NCI-H1694 (cell line): ENCODE measurements at regions not wholly inside any gene's neighbourhood (a gene's known extent, or its start where the extent isn't known, plus 50 kb on each side); places are given as distances from the start of the nearest gene placed in this dataset.
"Not testable (repeated sequence)": the region's sequence is repeated elsewhere in the genome, so short reads cannot be mapped to it uniquely, and the experiment has no call there.

Source experiments
- DNase-seq: peaks from one replicate; lab custom pipeline; 2025; lab: John Stamatoyannopoulos, UW

DNA sequence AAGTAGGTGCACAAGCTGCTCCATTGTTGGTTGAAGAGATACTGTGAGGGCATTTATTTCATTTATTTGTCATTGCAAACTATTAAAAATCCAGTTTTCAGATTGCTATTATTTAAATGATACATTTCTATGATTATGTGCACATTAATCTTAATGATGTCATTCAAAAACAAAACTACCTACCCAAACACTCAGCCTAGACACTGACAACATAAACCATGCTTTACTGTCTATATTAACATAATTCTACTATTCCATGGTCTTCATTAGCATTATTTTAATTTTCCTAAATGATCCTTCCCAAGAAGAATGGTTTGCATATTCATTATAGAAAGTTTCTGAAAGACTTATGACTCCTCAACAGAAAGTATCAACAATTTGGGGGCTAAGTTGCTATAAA, 813.0 kb upstream of the SLITRK5 start:
- no peak for DNase-seq

DNA sequence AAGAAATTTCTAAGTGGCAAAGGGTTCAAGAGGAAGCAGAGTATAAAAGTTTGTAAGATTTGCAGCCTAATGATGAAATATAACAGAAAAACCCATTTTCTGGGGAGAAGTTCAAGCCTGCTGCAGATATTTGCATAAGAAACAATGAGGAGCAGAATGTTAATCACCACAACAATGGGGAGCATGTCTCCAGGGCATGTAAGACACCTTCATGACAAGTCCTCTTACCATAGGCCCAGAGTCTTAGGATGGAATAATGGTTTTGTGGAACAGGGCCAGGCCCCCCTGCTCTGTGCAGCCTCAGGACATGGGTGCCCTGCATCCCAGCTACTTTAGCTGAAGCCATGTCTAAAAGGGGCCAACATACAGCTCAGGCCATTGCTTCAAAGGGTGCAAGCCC, 809.0 kb upstream of the SLITRK5 start:
- DNase-seq, result no peak

DNA sequence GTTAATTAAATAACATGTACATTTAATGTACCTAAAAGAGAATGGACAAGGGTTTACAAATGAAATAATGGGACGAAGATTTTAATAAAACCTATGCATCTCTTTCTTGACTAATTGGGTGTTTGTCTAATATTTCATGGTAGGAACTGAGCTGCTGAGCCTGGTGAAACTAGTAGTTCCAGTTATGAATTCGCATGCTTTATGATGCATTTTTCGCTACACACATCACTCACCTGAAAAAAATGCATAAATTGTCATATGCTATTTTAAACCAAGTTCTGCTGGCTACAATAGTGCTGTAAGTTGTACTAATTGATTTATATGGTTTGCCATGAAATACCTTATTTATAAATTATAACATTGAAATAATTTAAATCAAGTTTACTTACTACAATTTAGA, 806.8 kb upstream of the SLITRK5 start:
- DNase-seq, result no peak

DNA sequence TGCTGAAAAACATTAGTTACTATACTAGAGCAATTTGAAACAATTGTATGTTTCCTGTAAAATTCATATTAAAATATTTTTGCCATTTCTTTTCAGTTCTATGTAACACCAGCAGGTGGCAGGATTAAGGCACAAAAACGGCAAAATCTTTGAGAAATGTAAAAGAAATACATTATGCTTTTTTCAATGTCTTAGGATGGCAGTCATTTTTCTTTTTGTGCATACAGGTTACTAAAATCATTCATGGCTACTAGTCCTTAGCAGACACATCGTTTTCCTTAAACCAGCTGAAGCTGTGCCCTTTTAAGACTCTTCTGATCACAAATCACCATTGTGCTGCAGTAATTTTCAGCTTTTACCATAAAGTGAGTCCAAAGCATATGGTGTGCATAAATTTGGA, 800.7 kb upstream of the SLITRK5 start:
- DNase-seq, result no peak

DNA sequence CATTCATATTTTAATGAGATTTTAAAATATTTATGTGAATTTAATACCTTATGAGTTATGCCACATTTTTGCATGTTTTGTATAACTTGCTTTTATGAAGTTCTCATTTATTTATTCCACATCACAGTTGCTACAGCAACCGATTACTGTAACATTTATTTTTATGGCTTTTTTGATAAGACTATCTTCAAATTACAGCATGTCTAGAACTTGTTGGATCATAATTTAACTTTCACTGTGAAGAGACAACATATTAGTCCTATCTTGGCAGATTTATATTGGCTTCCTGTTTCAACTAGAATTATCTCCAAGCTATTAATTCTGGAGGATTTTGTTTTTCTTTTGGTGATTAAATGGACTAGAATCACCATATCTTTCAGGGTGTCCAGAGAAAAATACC, 793.7 kb upstream of the SLITRK5 start:
- DNase-seq, result no peak

DNA sequence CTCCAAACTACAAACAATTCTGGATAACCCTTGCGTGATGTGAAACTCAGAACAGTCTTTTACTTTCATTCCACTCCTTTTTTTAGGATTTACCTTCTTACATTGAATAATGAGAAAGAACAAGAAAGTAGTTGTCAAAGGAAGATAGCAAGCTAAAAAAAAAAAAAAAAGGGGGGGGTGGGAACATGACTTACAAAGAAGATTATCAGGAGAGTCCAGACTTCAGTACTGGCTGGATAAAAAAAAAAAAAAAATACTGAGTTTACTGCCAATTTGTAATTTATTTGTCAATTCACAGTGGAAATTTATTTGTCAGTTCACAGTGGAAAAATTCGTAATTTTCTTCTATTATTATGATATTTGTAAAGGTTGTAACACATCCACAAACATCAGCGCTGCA, 792.4 kb upstream of the SLITRK5 start:
- DNase-seq, result no peak

DNA sequence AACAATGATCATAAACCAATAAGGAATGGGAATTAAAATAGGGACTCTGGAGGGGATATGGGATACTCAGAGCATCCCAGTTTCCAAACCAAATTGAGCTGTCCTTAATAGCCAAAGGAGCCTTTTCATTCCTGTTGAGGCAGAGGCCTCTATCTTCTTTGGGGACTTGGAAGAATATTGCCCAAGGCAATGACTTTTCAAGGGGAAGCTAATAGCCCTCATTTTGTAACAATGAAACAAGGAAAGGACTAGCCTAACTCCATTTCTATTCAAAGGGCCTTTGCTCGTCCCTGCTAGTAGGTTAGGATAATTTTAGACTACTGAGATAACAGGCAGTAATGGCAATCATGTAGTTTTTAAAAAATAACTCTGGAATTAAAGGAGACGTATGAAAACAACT, 789.8 kb upstream of the SLITRK5 start:
- DNase-seq, result no peak

DNA sequence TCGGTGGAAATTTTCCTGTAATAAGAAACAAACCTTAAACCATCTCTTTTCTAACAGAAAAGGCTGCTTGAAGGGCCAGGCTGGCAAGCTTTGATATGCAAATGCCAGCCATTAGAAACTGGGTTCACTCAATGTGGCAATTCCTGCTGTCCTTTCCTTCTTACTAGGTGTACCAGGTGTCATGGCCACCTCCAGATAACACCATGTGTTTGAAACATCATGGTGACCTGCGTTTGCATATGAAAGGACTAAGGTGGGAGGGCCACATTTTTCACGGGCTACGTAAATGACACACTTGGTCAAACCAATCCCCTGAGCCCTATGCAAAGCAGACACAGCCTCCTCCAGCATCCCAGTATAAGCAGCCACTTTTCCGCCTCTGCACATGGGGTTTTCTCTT, 789.1 kb upstream of the SLITRK5 start:
- DNase-seq, result no peak

DNA sequence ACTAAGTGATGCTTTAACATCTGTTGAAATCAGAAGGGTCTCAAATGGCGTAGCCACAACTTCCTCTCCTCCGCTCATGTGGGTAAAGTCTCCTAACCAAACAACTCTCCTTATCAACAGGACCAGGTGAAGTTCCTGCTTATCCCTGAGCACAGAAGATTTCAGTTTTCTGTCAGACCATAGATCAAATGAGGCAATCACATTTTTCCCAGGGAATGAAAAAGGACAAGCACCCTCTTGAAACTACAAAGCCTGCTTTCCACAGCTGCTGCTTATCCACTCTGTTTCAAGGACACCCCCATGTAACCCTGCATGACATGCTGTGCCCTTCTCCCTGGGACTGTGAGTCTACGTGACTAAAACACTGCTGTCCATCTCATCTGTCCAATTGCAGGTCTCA, 788.3 kb upstream of the SLITRK5 start:
- no peak for DNase-seq

DNA sequence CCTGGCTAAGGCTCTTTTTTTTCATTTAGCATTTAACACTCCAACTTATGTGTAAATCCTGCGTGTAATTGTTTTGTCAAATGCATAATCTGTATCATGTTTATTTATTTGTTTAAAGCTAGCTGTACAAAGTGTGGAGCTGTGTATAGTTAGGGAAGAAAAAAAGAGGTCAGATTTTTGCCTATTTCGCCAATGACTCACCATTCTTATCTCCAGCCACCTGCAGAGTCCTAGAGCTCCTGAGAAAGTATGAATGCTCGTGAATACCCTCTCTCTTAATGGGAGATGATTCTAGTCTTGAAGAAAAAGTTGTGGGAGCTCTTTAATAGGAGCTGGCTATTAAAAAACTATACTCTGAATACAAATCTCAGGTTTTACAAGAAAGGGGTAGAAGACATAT, 778.8 kb upstream of the SLITRK5 start:
- DNase-seq, result no peak

DNA sequence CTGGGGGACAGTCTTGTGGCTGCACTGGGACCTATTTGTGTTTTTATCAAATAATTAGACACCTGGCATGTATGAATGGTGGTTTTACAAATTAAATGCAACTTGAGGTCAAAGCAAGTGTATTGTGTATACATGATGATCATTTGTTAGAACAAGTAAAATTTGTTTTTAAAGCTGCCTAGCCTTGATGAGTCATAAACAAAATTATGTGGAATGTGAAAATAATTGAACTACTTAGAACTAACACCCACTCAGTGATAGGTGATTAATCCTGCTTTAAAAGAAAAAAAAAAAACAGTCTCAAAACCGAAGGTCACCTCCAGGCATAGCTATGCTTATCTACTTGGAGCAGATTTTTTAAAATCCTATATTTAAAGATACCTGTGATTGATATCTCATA, 770.3 kb upstream of the SLITRK5 start:
- no peak for DNase-seq

DNA sequence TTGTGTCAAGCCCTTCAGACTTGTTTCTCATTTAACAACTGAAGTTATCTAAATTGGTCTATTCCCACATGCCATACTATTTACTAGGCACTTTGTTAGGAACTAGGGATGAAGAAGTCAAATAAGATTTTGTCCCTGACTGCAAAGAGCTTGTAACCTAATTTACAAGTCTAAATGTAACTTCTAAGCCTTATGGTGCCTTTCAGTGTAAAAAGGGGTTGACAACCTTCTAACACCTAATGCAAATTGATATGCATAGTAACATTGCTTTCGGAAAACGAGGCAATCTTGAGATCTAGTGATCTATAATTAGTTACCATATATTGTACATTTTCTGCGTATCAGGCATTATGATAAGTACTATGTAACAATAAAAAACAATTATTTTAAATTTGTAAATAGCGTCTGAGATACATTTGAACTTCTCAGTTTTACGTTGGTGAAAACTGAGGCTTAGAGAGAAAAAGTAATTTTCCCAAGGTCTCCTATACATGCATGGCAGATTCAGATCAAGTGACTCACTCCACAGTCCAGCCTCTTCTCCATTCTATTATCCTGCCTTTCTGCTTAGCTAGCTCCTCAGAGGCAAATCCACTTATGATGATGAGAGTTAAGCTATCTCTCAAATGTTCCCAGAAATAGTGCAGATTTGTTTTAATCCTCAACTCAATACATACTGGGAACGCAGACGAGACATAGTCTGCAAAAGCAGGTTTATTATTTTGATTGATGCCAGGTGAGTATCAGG, 764.9 kb upstream of the SLITRK5 start:
- no peak for DNase-seq

DNA sequence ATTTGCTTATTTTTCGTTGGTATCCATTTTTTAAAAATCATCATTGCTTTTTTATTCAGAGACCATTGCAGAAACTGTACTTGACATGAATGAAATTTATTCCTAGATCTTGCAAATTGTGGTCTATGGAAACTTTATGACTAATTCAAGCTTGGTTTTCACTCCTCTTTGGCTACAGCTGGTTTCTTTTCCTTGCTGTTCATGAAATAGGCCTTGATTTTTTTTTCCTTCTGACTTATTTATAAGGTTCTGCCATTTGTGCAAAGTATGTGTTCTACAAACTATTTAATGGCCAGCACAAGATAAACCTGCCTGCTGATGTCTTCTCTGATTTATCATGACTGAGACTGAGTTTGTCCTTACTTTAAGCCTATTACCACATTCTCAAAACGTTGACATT, 764.0 kb upstream of the SLITRK5 start:
- DNase-seq, result no peak

DNA sequence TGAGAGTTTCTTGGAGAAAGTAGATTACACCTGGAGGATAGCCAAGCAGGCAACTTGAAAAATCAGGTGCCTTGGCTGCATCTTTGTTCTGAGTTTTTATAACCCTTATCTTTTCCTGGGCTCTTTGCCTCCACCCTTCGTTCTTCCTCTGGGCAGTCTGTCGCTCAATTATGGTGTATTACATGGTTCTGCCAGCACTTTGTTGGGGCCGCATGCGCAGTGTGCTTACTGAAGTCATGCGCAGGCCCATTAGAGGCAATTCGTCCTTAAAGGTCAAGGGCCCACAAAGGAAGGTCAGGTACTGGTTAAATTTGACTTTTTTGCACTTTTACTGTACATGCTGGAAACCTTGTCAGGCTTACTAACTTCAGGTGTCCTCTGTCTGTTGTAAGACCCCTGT, 761.9 kb upstream of the SLITRK5 start:
- DNase-seq, result no peak

DNA sequence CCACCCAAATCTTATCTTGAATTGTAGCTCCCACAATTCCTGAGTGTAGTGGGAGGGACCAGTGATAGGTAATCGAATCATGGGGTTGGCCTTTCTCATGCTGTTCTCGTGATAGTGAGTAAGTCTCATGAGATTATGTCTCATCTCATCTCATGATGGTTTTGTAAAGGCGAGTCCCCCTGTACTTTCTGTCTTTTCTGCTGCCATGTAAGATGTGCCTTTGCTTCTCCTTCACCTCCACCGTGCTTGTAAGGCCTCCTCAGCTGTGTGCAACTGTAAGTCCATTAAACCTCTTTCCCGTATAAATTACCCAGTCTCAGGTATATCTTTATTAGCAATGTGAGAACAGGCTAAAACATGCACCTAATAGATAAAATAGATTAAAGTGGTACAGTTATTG, 756.4 kb upstream of the SLITRK5 start:
- DNase-seq, result no peak

DNA sequence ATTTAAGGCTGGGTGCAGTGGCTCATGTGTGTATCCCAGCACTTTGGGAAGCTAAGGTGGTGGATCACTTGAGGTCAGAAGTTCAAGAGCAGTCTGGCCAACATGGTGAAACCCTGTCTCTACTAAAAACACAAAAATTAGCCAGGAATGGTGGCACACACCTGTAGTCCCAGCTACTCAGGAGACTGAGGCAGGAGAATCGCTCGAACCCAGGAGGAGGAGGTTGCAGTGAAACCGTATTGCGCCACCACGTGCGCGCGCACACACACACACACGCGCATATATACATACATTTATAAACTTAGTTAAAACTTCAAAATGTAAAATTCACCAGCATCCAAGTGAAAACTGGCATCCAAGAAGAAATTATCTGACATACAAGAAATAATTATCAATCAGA, 753.7 kb upstream of the SLITRK5 start:
- not testable (repeated sequence) for DNase-seq

DNA sequence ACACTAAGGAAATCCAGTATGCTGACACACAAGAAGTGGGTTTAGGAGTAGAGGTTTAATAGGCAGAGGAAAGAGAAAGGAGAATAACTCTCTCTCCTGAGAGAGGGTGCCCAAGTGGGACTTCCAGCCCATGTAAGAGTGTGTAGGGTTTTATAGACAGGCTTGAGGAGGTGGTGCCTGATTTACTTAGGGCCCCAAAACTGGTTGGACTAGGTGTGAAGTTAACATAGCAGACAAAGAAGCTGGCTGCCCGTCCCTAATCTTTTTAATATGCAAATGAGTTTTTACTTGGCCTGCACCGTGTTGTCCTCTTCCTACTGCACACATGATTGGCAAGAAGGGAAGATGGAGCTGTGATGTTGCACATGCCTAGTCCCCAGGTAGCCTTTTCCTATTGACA, 752.5 kb upstream of the SLITRK5 start:
- DNase-seq, result no peak

DNA sequence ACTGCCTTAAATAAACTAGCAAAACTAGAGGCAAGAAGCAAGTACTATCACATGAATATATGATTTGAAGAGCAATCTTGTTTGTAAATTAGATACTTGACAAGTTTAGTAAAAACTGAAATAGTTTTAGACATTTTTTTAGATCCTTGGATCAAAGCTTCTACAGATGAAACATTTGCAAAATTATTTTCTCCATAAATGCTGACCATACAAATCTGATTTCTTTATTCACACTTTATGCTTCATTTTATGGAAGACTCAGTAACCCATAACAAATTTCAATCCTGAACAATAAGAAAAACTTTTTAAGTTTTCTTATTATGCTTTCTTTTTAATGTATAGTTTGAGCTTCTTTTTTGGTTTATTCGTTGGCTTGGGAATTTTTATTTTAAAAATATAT, 750.2 kb upstream of the SLITRK5 start:
- no peak for DNase-seq

DNA sequence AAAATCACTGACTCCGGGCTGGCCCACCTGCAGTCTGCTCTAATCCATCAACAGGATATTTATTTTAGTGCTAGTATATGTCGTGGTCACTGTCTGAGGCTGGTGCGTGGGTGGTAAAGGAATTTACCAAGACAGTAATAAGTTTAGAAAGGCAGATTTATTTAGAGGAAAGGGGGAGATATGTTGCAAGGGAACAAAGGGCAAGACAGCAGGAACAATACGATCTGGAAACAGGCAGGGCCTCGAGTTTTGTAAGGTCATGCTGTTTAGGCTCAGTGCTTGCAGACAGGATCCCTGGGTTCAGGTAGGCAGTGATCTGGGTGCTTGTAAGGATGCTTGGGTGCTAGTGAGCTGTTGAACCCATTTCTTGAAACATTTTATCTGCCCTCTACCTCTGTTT, 748.2 kb upstream of the SLITRK5 start:
- no peak for DNase-seq

DNA sequence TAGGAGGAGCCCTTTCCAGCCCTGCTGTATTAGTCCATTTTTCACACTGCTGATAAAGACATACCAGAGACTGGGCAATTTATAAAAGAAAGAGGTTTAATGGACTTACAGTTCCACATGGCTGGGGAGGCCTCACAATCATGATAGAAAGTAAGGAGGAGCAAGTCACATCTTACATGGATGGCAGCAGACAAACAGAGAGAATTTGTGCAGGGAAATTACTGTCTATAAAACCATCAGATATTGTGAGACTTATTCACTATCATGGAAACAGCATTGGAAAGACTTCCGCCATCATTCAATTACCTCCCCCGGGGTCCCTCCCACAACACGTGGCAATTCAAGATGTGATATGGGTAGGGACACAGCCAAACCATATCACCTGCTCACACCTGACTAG, 744.3 kb upstream of the SLITRK5 start:
- not testable (repeated sequence) for DNase-seq

DNA sequence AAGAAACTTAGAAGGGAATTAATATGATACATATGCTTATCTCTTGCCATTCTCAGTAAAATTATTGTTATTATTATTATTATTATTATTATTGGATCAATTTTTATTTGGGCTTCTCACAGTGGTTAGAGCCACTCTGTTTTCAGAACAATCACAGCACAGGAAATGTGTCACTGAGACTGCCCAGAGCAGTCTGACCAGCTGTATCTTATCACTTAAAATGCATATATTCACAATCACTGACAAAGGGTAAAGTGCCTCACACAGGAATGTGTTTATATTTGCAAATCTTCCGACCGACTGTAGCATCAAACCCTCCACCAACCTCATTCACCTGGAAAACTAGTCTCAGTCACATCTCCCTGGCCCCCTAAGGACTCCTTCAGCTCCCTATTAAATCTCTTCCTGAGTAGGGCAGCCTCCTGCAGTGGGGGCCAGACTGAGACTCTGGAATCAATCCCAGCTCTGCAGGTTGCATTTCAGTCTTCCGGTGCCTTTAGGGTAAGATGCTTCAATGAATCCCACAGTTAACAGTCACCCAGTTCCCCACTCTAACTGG, 738.3 kb upstream of the SLITRK5 start:
- DNase-seq, result no peak

DNA sequence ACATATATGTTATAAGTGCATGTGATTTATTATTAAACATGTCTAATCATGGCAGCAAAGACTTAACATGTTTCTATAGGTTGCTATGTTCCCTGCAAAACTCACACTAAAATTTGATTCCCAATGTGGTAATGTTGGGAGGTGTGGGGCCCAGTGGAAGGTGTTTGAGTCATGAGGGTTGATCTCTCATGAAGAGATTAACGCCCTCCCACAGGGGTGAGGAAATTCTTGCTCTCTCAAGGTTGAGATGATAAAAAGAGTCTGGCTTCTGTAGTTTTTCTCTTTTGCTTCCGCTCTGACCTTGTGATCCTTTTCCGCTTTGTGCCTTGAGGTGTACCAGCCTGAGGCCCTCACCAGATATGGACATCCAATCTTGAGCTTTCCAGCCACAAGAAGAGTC, 737.5 kb upstream of the SLITRK5 start:
- DNase-seq, result no peak

DNA sequence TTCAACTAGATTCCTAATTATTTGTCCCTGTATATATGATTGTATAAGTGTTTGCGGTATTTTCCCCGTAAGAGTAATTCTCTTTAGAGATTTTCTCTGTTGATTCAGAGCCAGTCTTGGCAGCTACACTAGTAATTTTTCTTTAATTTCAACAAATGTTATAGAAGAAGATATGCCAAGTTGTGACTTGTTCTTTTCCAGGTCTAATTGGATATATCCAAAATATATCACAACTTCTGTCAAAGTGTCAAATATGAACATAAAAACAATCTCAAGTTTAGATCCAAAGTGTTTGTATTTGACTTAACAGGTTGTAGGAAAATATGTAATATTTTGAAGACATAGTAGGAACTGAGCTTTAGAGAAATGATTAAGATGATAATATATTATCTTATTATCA, 733.9 kb upstream of the SLITRK5 start:
- no peak for DNase-seq

DNA sequence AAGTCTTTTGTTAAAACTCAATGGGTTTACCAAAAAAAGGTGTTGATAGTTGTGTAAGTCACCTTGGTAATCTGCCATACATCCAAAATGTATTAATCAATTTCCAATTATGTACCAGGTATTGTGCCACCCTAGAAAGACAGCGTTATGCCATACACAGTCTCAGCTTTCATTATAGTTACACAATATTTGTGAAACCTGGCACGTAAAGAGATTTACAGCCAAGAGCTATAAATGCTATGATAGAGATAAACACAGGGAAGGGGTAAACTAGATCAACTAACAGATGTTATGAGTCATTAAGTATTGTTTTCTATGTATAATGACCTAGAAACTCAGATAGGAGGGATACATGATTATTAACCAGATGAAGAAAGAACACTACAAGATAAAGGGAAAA, 725.6 kb upstream of the SLITRK5 start:
- no peak for DNase-seq
